DMS53 treated with DMSO at 0.1 percent for 48 hours (cell line): ENCODE measurements at regions not wholly inside any gene's neighbourhood (a gene's known extent, or its start where the extent isn't known, plus 50 kb on each side); places are given as distances from the start of the nearest gene placed in this dataset.
"Not testable (repeated sequence)": the region's sequence is repeated elsewhere in the genome, so short reads cannot be mapped to it uniquely, and the experiment has no call there.

ENCODE experiments used
- DNase-seq: peaks from one replicate; lab custom pipeline; 2025; ENCODE audit not compliant: unreplicated experiment; lab: John Stamatoyannopoulos, UW

DNA sequence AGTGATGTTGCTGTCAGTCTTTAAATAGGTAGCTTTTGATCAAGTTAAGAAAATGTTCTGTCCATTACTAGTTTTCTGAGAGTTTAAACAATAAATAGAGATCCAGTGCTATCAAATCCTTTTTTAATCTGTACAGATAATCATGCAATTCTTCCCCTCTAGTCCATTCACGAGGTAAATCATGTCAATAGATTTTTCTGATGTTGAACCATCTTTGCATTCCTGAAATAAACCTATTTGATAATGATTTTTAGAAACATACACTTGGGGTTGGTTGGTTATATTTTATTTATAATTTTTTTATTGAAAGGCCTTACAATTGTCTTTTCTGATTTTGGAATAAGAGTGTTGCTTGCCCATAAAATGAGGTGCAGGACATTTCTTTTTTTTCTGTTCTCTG lies 95.0 kb downstream of the FAM53A start:
- DNase-seq, result no peak

DNA sequence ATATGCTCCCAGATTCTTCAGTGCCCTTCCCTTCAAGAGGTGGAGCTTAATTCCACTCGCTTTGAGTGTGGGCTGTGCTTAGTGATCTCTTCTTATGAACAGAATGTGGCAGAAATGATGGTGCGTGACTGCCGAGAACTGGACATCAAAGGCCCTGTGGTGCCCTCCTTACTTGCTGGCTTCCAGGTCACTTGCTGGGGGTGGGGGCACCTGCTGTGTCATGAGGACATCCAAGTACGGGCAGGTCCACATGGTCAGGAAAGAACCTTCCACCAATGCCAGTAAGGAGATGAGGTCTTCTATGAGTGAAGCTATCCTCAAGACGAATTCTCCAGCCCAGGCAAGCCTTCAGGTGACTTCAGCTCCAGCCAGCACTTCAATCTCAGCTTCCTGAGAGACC lies 95.8 kb downstream of the FAM53A start:
- no peak for DNase-seq

DNA sequence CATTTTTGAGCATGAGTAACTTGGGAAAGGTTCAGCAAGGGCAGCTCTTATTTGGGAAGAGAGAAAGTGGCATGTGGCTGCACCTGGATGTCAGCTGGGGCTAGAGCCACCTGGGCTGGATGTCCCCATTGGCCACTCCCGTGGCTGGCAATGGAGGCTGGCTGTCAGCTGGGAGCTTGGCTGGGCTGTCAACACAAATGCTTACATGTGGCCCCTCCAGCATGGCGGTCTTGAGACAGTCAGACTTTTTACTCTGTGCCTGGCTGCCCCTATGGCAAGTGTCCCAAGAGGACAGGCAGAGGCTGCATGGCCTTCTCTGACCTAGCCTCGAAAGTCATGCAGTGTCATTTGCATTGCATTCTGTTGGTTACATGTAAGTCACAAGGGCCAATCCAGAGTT lies 99.6 kb downstream of the FAM53A start:
- DNase-seq, result no peak

DNA sequence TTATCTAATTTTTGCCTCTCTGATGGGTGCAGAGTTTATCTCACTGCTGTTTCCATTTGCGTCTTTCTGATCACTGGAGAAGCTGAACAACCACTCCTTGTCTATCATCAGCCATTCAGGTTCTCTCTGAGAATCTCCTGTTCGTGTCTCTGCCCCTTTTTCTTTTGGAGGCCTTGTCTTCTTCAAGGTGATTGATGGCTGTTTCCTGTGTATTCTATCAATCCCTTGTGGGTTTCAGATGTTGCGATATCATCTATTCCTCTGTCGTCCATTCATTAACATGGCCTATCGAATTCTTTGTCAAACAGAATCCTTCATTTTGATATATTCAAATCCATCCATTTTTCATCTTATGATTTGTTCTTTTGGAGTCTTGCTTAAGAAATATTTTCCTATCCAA lies 100.3 kb downstream of the FAM53A start:
- DNase-seq, result no peak

DNA sequence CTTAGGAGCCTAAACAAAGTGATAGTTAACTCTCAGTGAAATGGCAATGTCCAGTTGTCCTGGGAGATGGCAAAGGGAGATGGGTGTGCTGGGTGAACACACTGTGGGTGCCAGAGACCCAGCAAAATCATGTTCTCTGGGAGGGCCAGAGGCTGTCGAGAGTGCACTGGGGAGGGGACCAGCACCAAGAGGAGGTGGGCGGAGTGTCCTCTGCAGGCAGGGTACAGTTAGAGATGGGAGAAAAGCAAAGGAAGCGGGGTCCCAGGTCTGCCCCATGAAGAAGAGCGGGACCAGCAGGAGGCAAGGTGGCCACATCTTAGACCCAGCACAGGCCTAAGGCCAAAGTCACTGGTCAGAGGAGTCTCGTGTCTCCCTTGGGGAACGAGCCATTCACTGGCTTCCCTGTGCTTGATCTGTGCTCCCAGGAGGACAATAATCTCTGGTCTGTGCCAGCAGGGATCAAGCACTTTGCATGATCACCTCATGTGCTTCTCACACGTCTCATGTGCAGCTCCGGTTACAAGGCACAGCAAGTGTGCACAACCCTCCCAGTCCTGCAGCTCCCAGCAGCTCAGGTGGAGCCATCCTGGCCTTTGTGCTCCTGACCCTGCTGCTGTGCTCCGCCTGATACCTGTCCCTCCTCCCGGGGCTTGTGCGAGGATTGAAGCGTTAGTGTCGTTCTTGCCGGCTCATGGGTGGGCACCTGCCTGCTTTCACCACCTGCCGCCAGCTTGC lies 100.9 kb downstream of the FAM53A start:
- no peak for DNase-seq

DNA sequence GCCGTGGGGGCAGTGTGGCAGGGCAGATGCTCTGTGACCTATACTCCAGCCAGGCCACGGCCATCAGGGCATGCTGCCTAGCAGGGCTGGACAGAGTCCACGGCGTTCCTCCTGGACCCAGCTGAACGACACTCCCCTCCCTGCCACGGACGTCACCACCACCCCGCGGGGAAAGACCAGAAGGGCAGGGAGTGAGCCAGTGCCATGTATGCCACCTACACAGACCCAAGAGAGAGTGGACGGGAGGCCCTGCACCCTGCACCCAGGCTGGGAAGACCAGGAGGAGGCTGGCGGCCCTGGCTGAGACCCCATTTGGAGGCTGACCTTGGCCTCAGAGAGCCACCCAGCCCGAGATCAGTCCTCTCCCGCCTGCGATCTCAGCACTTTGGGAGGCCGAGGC lies 101.9 kb downstream of the FAM53A start:
- no peak for DNase-seq

DNA sequence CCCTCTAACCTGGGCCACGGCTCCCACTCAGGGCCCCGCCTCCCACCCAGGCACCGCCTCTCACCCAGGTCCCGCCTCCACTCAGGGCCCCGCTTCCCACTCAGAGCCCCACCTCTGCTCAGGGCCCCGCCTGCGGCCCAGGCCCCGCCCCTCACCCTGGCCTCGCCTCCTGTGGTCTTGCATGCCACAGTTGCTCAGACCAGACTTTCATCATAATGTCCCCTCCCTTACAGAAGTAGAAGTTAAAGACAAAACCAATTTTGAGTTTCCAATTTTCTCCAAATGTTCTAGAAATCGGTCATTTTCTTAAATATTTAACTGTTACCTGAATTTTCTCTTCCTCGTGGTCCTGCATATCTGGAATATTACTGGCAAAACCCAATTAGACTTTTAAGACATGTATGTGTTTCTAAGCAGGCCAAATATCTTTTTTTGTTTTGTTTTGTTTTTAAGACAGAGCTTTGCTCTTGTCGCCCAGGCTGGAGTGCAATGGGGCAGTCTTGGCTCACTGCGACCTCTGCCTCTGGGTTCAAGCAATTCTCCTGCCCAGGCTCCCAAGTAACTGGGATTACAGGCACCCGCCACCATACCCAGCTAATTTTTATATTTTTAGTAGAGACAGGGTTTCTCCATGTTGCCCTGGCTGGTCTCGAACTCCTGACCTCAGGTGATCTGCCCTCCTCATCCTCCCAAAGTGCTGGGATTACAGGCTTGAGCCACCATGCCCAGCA lies 102.8 kb downstream of the FAM53A start:
- not testable (repeated sequence) for DNase-seq

DNA sequence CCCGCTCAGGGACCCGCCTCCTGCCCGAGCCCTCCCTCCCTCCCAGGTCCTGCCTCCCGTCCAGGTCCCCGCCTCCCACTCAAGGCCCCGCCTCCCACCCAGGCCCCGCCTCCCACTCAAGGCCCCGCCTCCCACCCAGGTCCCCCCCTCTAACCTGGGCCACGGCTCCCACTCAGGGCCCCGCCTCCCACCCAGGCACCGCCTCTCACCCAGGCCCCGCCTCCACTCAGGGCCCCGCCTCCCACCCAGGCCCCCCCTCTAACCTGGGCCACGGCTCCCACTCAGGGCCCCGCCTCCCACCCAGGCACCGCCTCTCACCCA lies 103.5 kb downstream of the FAM53A start:
- DNase-seq, result not testable (repeated sequence)

DNA sequence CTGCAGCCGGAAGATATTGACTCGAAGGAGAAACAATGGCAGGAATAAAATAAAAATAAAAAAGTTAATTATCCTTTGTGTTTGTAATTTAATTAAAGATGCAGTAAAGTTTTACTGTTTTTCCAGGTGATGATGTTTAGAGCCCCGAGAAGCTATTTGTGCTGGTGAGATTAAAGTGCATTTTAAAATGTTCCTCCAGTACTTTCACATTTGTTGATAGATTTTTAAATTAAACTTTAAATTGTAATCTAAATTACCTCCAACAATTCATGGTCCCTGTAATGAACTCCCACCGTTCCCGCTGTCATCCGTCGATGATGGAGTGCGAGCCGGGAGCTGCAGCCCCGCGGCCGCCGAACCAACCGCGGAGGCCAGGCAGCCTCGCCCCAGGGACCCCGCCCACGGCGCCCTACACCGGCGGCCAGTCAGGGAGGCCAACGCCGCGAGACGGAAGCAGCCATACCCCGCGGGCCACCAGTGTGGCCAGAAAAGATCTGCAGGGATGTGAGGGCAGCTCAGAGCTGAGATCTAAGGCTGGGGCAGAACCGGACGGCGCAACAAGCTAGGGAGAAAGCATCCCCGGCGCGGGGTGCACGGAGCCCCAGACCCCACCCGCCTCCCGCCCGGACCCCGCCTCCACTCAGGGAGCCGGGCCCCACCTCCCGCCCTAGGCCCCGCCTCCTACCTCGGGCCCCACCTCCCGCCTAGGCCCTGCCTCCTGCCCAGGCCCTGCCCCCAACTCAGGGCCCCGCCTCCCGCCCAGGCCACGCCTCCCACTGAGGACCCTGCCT lies 104.0 kb downstream of the FAM53A start:
- no peak for DNase-seq

DNA sequence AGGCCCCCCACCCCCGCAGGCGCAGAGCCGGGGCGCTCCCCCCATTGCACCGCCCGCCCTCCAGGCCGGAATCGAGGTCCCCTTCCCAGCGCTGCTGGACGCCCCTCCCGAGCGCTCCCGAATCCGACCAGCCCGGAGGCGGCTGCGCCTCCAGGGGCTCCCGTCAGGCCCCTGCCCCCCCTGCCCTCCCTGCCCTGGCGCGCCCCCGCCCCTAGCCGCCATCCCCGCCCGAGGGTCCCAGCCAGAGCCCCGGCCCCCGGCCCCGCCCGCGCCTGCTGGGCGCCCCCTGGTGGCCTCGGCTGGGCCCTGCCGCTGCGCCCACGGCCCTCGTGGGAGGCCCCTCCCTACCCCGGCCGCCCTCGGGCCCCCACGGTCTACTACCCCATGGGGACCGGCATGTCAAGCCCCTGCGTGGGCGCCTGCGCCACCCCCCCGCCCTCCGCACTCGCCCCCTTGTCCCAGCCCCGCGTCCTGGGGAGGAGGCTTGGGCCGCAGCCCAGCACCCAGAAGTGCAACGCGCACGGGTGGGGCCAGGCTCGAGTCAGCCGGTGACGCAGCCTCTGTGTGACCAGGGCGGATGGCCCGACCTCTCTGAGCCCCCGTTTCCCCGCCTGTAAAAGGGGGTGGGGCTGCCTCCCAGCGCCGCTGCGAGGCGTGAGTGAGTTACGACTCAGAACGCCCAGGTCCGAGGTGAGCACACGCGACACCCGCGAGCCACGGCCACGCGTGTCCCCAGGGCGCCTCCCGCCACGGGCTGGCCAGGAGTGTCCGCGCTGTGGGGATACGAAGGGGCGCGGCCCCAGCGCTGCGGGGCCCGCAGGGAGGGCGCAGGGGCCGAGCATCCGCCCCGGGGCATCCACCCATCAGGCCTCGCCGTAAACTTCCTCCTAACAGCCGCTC lies 104.9 kb downstream of the FAM53A start:
- no peak for DNase-seq

DNA sequence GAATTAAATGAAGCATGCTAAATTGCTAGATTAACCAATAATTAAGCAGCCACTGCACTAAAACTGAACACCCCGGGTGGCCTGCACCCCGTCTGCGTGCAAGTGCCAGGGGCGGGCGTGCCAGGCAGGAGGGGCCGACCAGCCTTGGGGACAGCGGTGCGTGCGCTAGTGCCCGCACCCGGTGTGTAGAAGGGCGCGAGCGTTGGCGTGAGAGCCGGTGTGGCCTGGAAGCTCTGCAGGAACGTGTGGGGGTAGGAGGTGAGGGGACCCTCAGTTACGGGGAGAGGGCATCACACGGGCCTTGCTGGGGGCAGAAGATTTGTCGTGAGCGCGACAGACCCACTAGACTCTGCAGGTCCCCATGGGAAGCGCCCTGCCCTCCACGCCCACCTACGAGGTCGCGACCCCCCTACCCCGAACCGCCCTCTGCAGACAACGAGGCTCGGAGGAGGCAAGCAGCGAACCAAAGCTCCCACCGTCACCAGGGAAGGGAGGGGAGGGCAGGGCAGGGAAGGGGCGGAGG lies 105.8 kb downstream of the FAM53A start:
- DNase-seq, result no peak

DNA sequence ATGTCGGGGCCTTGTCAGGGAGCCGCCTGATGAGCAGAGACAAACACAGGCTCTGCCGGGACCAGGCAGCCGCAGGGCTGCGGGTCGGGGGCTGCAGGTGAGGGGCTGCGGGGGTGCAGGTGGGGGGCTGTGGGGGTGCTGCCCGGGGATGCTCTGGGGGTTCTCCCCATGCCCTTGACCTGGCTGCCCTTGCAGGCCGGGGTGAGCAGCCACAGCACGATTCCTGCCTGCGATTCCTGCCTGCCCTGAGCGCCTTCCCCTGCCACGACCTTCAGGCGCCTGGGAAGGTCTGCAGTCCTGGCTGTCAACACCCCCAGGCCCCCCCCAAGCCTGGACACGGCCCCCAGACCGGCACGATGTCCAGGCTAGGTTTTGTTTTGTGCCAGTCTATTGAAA lies 106.3 kb downstream of the FAM53A start:
- no peak for DNase-seq

DNA sequence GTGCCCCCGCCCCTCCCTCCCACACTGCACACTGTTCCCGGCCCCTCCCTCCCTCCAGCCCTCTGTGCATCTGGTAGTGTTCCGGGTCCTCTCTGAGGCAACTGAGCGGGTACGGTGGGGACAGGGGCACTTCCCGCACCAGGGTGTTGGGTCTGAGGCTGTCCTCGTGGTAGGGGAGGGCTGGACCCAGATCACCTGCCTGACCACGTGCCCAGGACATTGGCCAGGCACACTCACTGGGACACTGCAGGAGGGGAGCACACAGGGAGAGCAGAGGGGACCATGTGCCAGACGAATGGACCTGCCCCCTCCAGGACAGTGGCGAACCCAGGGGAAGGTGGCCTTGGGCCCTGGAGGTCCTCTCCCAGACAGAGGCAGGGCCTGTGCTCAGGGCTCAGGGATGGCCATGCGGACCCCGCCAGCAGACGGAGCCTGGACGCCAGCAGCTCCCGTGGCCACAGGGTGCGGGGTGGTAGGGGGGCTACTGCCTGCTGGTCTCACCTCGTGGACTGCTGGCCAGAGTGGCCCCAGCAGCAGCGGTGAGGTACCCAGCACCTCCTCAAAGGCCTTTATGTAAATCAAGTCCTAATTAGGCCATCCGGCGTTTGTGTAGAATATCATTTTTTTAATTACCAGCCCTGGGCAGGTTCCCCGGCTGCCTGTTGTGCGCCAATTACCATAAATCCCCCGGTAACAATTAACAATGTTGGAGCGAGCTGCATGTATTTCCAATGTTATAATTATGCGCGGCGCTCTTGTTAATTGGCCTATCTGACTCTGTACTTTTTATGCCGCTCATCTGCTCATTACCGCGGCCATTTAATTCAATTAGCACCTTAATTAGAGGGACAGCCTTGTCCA lies 106.9 kb downstream of the FAM53A start:
- DNase-seq, result no peak

DNA sequence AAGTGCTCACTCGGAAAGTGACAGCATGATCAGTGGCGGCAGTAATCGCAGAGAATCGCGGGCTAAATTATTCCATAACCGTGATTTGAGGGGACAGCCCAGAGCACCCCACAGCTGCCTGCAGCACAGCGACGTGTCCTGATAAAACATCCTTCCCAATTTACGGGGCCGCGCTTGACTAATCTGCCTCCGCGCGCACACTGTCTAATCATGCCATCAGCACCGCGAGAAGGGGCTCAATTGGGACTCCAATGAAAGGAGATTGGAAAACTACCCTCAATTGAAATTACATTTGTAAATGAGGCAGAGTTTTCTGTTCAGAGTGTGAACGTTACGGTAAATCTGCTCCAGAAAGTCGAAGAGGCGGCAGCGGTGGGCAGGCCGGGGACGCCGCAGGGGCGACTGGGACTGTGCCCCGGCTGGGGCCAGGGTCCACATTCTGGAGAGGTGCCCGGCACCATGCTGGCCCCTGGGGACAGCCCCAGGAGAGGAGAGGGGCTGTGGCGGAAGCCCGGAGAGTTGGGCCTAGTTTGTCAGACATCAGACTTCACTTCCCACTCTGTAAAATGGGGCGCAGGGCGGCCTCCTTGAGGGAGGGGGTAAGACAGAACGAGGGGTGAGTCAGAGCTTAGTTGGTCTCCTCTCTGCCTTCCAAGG lies 107.7 kb downstream of the FAM53A start:
- DNase-seq, result no peak

DNA sequence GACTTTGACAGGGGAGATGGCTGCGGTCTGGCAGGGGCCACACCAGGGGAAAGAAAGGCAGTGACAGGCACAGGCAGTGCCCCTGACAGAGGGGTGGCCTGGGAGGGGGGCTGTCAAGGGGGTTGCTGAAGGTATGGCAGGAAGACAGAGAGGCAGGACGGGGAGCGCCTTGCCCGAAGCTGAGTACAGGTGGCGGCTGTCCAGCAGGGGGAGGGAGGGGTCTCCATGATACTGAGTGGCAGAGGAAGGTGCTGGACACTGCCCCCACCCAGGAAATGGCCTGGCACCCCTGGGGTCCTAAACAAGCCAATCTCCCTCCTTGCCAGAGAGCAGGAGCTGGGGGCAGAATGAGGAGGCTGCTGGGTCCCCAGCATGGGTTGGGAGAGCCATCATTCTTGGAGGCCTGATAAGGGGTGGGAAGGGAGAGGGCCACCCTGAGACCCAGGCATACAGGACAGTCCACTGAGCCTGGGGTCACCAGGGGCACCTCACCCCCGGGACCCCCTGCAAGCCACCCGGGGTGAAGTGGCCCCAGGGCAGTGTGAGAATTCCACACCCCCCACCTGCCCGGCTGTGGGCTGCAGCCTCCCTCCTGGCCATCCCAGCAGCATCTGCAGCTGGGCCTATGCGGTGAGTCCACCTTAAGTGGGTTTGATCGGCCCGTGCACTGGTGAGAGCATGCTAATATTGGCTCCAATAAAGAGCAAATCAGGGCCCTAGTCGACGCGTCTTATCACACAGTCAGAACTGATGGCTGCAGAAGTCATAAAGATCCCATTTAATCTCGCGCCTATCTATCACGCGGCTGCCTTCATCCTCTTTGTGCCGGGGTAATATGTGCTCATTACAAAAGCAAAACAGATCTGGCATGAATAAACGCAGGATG lies 108.5 kb downstream of the FAM53A start:
- no peak for DNase-seq

DNA sequence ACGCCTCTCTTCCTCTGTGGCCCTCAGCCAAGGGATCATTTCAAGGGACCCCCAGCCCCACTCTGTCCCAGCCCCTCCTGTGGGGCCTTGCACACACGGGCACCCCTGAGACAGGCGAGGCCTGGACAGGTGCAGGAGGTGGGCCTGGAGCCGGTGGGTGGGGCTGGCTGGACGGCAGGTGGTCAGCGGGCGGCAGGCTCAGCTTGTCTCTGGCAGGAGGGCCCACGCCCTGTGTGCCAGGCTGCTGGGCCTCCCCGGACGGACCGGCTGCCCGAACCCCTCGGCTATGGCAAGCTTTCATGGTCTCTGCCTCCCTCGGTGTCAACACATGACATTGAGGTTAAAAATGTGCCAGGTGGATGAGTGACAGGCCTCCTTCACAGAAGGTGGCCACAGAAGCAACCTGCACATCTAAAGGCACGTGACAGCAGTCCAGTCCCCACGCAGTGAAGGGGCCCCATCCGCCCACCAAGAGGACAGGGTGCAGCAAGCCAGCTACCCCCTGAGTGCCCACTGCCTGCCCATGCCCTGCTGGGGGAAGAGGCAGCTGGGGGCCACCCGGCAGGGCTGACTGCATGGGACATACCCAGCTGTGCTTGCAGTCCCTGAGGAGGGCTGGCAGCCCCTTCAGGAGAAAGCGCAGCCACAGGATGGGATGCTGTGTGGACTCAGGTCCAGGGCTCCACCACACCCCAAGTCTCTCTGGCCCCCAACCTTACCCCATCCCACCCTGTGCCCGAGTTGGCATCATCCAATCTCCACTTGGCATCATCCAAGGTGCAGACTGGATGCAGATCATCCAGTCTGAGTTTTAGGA lies 109.3 kb downstream of the FAM53A start:
- DNase-seq, result no peak

DNA sequence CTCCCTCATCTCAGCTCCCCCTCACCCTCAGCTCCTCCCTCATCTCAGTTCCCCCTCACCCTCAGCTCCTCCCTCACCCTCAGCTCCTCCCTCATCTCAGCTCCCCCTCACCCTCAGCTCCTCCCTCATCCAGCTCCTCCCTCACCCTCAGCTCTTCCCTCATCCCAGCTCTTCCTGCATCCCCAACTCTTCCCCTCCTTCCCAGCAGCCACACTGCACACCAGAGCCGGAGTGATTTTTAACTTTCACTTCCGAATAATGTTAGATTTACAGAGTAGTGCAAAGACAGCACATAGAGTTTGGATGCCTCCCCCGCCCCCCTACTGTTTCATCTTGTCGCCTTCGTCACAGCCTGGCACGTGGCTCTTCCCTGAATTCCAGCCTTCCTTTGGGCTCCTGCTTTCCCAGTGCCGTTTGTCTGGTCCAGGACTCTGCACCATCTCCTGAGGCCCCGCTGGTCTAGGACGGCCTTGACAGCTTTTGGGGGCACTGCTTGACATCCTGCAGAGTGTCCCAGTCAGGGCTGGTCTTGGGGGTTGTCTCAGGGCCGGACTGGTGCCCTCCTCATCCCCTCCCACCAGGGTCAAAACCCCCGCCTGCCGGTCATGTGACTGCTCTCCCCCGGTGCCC lies 110.2 kb downstream of the FAM53A start:
- DNase-seq, result no peak
